ENCODE measurements at regions not wholly inside any gene's neighbourhood (a gene's known extent, or its start where the extent isn't known, plus 50 kb on each side); places are given as distances from the start of the nearest gene placed in this dataset.

DNA sequence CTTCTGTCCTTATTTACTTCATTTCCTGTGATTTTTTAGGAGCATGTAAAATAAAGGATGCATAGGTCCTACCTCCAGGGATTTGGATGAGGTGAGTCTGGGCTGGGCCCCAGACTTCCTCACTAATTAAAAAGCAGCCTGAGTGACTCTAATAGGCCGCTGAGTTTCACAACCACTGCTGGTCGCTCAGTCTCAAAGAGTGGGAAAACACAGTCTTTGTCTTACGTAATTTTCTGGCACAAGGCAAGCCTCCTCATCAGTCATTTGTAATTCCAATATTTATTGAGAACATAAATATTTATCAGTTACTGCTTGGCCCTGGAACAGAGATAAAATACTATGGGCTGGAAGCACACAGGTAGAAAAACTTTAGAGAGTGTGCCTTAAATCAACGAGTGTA lies 195.4 kb upstream of the RUNX1 start:
- H3K9ac ChIP-seq: no peak overlapping the region
- peaks cover 14% of the 10 kb centered on the region for H3K9me3 ChIP-seq
- no peak overlapping the region for H3K4me3 ChIP-seq
- no peaks in the 10 kb centered on the region for H4K20me1 ChIP-seq
- no peak overlapping the region for H3K27ac ChIP-seq
- no peaks in the 10 kb centered on the region for H3K27me3 ChIP-seq
- peak overlapping the region; percentile 37 for H3K4me2 ChIP-seq
- H3K4me1 ChIP-seq: peaks cover 24% of the 10 kb centered on the region
- TF ChIP-seq Cebpa-rat (IDR thresholded peaks at IDR 0.05): no peak
- H3K36me3 ChIP-seq: no peaks in the 10 kb centered on the region

DNA sequence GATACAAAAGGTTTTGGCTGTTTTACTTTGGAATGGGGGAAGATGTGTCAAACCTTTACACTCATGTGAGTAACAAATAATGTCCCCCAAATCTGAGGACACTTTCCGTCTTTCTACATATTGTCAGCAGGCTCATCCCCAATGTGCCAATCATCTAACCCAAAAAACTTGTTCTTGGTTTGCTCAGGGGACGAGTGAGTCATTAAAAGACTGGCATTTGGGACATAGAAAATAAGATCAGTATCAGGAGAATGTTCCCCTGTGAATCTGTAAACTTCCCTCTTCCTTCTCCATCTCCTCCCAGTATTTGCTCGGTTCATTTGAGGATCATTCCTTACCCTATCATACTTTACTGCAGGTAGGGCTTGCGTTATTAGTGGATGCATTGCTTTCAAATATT lies 194.1 kb upstream of the RUNX1 start:
- Histone ChIP-seq H3K4me3 (no peak overlapping the region), H3K9me3 (peaks cover 13% of the 10 kb centered on the region), H3K27ac (no peak overlapping the region), H3K9ac (no peak overlapping the region), H3K36me3 (no peaks in the 10 kb centered on the region), H3K27me3 (no peaks in the 10 kb centered on the region), H4K20me1 (no peaks in the 10 kb centered on the region), H3K4me1 (peaks cover 38% of the 10 kb centered on the region), H3K4me2 (no peak overlapping the region)
- TF ChIP-seq Cebpa-rat (IDR thresholded peaks at IDR 0.05): no peak

DNA sequence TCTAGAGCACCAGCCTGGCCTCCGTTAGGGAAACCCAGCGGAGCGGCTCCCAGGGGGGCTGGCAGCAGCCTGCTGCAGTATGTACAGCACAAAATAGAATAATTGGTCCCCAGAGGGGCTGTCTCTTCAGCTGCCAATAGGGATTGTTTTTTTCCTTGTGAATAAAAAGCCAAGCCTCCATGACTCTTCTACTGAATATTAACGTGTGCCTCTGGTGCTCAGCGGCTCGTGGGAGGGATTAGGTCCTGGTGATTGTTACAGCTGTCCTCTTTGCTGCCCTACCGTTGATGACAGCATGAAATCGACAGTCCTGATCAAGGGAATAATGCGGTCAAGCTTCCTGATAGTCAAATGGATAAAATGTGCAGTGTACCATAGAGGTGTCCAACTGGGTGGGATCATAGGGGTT lies 190.7 kb upstream of the RUNX1 start:
- Histone ChIP-seq H3K4me1 (peaks cover 71% of the 10 kb centered on the region), H3K36me3 (peaks cover 7% of the 10 kb centered on the region; the same call in 1 of the 2 replicates), H3K9me3 (peaks cover 36% of the 10 kb centered on the region), H3K4me3 (peak overlapping the region; percentile 58), H4K20me1 (no peaks in the 10 kb centered on the region), H3K4me2 (peak overlapping the region; percentile 92), H3K27me3 (no peaks in the 10 kb centered on the region), H3K27ac (peak overlapping the region; percentile 42), H3K9ac (peak overlapping the region; percentile 55)
- TF ChIP-seq Cebpa-rat (IDR thresholded peaks at IDR 0.05): no peak

DNA sequence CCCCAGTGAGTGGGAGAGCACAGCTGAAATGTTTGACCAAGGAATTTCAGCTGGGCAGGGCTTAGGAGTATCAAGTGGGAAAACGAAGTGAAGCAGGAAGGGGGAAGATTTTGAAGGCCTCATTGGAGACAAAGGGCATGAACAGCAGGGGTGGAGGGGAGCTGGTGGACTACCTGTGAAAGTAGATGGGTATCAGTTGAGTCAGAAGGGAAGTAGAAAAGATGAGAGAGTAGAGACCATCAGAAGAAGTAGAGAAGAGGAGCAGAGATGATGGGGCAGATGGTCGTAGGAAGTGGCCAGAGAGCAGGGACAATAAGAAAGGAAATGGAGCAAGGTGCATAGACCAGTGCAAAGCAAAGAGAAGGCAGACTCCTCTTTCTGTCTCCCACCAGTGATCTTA lies 189.0 kb upstream of the RUNX1 start:
- Histone ChIP-seq H3K36me3 (peaks cover 7% of the 10 kb centered on the region; the same call in 1 of the 2 replicates), H3K4me2 (peak overlapping the region; percentile 92), H4K20me1 (no peaks in the 10 kb centered on the region), H3K27me3 (no peaks in the 10 kb centered on the region), H3K4me3 (no peak overlapping the region), H3K9me3 (peaks cover 36% of the 10 kb centered on the region), H3K4me1 (peaks cover 79% of the 10 kb centered on the region), H3K27ac (peak overlapping the region; percentile 77; the same call in 1 of the 2 replicates), H3K9ac (no peak overlapping the region)
- no peak for TF ChIP-seq Cebpa-rat (IDR thresholded peaks at IDR 0.05)

DNA sequence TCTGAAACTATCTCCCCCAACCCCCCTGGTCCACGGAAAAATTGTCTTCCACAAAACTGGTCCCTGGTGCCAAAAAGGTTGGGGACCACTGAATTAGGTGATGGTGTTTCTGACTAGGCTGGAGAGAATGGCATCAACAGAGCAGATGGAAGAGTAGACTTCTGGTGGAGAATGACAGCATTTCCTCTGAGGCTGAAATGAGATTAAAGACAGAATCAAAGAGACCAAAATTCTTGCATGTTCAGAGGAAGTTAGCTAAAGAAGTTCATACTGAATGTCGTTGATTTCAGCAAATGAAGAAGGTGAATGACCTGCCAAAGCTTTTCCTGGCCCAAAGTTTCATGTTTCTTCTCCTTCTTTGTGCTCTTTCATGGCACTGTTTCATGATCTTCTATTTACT lies 188.2 kb upstream of the RUNX1 start:
- Histone ChIP-seq H3K4me1 (peaks cover 87% of the 10 kb centered on the region), H3K4me3 (peak overlapping the region; percentile 46), H3K9me3 (peaks cover 35% of the 10 kb centered on the region), H3K4me2 (peak overlapping the region; percentile 92; the same call in 1 of the 2 replicates), H3K27ac (peak overlapping the region; percentile 77), H3K27me3 (no peaks in the 10 kb centered on the region), H4K20me1 (no peaks in the 10 kb centered on the region), H3K9ac (no peak overlapping the region), H3K36me3 (peaks cover 7% of the 10 kb centered on the region; the same call in 1 of the 2 replicates)
- TF ChIP-seq Cebpa-rat (IDR thresholded peaks at IDR 0.05): no peak

DNA sequence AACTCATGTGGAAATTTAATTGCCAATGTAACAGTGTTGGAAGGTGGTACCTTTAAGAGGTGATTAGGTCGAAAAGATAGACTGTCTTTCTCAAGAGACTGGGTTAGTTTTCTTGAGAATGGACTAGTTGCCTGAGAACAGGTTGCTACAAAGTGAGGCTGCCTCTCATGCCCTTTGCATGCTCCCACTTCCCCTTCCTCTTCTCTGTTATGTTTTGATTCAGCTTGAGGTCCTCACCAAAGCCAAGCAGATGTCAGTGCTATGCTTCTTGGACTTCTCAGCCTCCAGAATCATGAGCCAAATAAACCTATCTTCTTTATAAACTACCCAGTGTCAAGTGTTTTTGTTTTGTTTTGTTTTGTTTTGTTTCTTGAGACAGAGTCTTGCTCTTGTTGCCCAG lies 187.0 kb upstream of the RUNX1 start:
- Histone ChIP-seq H3K4me3 (peak overlapping the region; percentile 46), H3K4me1 (peaks cover 99% of the 10 kb centered on the region), H3K36me3 (peaks cover 7% of the 10 kb centered on the region; the same call in 1 of the 2 replicates), H3K9ac (no peak overlapping the region), H3K27ac (peak overlapping the region; percentile 77), H3K27me3 (no peaks in the 10 kb centered on the region), H3K4me2 (peak overlapping the region; percentile 92), H3K9me3 (peaks cover 27% of the 10 kb centered on the region), H4K20me1 (no peaks in the 10 kb centered on the region)
- no peak for TF ChIP-seq Cebpa-rat (IDR thresholded peaks at IDR 0.05)

DNA sequence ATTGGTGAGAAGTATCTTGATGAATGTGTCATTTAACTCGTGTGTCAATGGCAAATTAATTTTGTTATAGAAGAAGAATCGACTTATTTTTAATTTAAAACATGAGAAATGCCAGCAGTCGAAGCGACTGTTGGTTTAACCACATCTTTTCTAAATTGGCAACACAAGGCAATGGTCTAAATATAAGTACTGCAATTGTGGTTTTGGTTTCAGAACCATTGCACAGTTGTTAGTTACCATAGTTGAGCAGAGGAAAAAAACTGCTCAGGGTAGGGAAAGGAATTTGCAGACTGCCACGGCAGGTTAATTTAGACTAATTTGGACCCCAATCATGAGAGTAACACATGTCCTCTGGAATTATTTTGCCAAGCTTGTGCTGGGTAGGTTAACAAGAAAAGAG lies 185.6 kb upstream of the RUNX1 start:
- Histone ChIP-seq H3K36me3 (peaks cover 7% of the 10 kb centered on the region; the same call in 1 of the 2 replicates), H3K4me1 (peaks cover 100% of the 10 kb centered on the region), H4K20me1 (no peaks in the 10 kb centered on the region), H3K9ac (0 out of 2 replicates have a peak overlapping the region, but pooled peaks have one; percentile 37), H3K27ac (peak overlapping the region; percentile 77), H3K4me2 (peak overlapping the region; percentile 92), H3K27me3 (no peaks in the 10 kb centered on the region), H3K4me3 (peak overlapping the region; percentile 49), H3K9me3 (peaks cover 27% of the 10 kb centered on the region)
- peak; percentile 37; the same call in 1 of the 2 replicates for TF ChIP-seq Cebpa-rat (IDR thresholded peaks at IDR 0.05)

DNA sequence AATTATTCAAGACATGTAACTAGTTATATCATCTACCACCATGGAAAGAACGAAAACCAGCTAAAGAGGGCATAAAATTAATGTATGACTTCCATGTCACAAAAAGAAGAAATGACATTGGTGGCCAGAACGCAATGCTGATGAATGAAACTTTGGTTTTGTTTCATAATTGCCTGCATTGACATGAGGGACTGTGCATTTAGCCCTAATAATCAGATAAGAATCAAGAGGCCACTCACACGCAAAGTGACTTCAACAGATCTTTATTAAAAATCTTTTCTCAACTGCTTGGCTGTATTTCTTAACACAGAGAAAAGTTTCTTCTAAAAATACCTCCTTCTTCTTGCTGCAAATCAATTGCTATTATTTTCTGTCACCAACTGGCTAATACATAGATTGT lies 184.7 kb upstream of the RUNX1 start:
- peak overlapping the region; percentile 92 for H3K4me2 ChIP-seq
- H3K9ac ChIP-seq: no peak overlapping the region; the same call in 1 of the 2 replicates
- no peaks in the 10 kb centered on the region for H3K27me3 ChIP-seq
- H3K4me3 ChIP-seq: peak overlapping the region; percentile 49; the same call in 1 of the 2 replicates
- H4K20me1 ChIP-seq: no peaks in the 10 kb centered on the region
- H3K27ac ChIP-seq: peak overlapping the region; percentile 77
- H3K4me1 ChIP-seq: peaks cover 100% of the 10 kb centered on the region
- H3K9me3 ChIP-seq: peaks cover 27% of the 10 kb centered on the region
- peaks cover 7% of the 10 kb centered on the region; the same call in 1 of the 2 replicates for H3K36me3 ChIP-seq
- no peak for TF ChIP-seq Cebpa-rat (IDR thresholded peaks at IDR 0.05)

DNA sequence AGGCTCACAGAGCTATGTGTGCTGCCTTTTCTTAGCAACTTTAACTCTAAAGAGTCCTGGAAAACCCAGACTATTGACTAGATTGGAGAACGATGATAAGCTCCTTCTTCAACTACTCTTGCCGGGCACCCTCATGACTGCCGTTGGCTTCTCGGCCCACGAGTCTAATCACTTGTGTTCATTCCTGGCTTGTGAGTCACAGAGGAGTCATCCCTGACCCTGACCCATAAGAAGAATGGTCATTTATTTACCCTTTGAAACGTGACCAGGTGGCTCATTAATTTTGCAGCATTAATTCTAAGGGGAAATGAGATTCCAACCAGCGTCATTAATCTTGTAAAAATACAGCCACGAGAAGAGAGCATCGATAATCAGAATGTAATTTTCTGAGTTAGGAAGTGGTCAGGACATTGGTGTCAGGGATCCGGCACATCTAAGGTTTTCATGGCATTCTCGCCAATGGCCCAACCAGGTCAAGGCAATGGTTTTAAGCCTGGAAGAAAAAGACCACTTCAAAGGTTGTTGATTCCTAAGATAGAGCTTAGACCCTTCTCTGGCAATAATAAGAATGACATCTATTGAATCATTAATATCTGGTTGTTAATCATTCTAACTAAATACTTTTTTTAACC lies 183.6 kb upstream of the RUNX1 start:
- H3K27ac ChIP-seq: peak overlapping the region; percentile 77
- peaks cover 7% of the 10 kb centered on the region; the same call in 1 of the 2 replicates for H3K36me3 ChIP-seq
- H3K9ac ChIP-seq: no peak overlapping the region
- H3K9me3 ChIP-seq: peaks cover 20% of the 10 kb centered on the region
- H3K27me3 ChIP-seq: no peaks in the 10 kb centered on the region
- H3K4me3 ChIP-seq: no peak overlapping the region
- H3K4me1 ChIP-seq: peaks cover 97% of the 10 kb centered on the region
- peak overlapping the region; percentile 92 for H3K4me2 ChIP-seq
- H4K20me1 ChIP-seq: no peaks in the 10 kb centered on the region
- TF ChIP-seq Cebpa-rat (IDR thresholded peaks at IDR 0.05): no peak

DNA sequence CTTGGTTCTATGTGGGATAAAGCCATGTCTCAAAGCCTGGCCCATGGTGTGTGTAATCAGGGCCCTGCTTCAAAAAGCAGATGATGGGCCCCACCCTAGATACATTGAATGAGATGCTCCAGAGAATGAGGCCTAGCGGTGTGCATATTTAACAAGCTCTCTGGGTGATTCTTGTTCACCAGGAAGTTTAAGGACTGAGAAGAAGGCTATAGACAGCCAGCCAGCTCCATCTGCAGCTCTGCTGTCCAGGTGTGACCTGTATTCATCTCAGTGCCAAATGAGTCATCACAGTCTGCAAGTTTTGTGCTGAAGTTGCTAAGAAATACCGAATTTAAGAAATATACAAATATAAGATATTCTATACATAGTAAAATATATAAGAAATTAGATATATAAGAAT lies 182.0 kb upstream of the RUNX1 start:
- H3K36me3 ChIP-seq: no peaks in the 10 kb centered on the region; the same call in 1 of the 2 replicates
- H3K27me3 ChIP-seq: no peaks in the 10 kb centered on the region
- H4K20me1 ChIP-seq: no peaks in the 10 kb centered on the region
- H3K9ac ChIP-seq: no peak overlapping the region
- H3K4me3 ChIP-seq: no peak overlapping the region
- peak overlapping the region; percentile 92 for H3K4me2 ChIP-seq
- H3K27ac ChIP-seq: peak overlapping the region; percentile 8
- peaks cover 4% of the 10 kb centered on the region for H3K9me3 ChIP-seq
- peaks cover 97% of the 10 kb centered on the region for H3K4me1 ChIP-seq
- TF ChIP-seq Cebpa-rat (IDR thresholded peaks at IDR 0.05): no peak
